ENCODE measurements at regions not wholly inside any gene's neighbourhood (a gene's known extent, or its start where the extent isn't known, plus 50 kb on each side); places are given as distances from the start of the nearest gene placed in this dataset.
"Not testable (repeated sequence)": the region's sequence is repeated elsewhere in the genome, so short reads cannot be mapped to it uniquely, and the experiment has no call there.

DNA sequence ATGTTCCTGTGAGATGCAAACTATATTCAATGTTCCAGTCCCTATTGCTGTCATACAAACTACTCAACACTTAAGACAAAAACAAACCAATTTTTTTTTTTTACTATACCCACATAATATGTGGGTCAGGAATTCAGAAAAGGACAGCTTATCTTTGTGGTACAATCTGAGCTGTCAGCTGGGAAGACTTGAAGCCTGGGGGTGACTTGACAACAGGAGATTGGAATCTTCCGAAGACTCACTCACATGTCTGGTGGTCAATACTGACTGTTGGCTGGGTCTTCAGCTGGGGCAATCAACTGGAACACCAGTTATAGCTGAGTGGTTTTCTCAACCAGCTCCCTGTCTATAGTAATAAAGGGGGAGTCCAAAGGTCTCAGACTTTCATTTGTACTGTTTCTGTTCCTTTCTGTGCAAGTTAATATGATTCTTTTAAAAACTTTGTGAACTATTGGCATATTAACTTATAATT is 81.7 kb upstream of the ATP1B1 start:
- no peak for DNase-seq

DNA sequence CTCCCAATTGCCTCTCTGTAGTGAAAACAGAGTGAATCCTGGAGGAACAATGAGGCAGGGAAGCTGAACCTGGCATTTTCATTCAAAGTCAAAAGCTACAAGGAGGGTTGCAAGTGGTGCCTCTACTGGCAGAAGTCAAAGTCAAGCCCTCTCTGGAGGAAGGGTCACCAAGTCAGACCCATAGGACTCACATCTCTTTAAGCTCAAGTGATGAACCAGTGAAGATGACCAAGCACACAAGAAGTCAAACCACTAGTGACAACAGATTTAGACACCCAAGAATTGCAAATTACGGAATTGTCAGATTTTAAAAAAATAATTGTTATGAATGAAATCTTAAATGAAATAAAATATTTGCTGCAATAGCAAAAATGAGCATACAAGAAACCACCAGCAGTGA is 81.1 kb upstream of the ATP1B1 start:
- DNase-seq, result no peak

DNA sequence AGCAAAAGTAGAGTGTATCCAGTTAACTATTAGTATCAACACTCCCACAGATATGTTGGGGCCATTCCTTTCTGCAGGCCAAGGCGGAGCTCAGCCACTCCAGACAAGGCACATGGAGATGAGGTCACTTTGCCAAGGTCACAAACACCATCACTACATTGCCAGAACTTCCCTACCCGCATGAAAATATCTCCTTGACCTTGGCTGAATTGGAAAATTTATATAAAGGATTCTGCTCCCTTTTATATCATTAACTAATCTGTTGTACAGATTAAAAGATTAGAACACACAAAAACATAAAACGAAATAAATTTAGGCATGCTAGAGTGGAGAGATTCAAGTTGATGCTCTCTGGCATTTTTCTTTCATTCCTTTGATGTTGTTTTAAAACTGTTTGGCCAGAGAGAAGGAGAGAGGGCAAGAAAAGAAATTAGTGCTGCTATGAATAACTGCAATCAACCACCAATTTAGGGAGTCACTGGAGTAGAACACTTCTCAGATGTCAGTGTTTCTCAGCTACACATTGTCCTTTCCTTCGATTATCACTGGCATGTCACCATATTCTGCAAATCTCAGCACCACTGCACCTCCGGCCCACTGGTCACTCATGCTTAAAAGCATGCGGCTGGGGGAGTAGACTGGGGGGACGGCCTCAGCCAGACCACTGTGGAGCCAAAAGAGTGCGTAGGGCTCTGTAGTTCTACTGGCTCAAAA is 78.7 kb upstream of the ATP1B1 start:
- DNase-seq, result no peak

DNA sequence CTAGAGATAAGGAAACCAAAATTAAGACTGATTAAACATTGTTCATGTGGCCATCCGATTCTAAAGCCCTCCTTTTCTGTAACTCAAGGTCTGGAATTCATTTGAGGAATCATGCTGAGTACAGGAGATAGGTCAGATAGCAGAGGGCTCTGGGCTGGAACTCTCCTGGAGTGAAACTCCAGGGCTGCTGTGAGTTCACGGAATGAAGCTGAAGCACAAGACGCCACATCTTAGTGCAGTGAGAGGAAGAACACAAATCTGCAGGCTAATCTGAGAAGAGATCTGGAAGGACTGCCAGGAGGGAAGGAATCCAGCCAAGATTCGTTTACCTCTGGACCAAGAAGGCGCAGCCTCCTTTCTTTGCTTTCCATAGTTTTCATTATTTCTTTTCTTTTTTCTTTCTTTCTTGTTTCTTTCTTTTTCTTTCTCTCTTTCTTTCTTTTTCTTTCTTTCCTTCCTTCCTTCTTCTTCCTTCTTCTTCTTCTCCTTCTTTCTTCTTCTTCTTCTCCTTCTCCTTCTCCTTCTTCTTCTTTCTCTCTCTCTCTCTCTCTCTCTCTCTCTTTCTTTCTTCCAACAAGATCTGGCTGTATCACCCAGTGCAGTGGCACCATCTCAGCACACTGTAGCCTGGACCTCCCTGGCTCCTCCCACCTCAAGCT is 74.8 kb upstream of the ATP1B1 start:
- no peak for DNase-seq

DNA sequence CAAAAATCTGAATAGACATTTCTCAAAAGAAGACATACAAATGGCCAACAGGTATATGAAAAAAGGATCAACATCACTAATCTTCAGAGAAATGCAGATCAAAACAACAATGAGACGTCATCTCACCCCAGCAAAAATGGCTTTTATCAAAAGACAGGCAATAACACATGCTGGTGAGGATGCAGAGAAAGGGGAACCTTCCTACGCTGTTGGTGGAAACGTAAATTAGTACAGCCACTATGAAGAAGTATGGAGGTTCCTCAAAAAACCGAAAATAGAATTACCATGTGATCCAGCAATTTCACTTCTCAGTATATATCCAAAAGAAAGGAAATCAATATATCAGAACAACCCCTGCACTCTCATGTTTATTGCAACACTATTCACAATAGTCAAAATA is 65.1 kb upstream of the ATP1B1 start:
- no peak for DNase-seq

DNA sequence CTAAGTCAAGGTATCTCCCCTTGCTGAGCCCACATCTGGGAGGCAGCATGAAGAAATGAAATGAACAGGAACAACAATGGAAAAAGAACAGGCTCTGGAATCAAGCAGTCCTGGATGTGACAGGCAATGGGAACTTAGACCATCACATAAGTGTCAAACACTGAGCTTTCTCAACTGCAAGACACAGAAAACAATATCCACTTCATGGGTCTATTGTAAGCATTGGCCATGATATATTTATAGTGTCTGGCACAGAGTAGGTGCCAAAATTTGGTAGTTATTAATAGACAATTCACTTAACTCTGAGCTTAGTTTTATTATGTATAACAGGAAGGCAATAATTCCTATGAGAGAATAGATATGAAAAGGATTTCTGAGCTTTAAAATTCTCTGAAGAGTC is 64.1 kb upstream of the ATP1B1 start:
- no peak for DNase-seq

DNA sequence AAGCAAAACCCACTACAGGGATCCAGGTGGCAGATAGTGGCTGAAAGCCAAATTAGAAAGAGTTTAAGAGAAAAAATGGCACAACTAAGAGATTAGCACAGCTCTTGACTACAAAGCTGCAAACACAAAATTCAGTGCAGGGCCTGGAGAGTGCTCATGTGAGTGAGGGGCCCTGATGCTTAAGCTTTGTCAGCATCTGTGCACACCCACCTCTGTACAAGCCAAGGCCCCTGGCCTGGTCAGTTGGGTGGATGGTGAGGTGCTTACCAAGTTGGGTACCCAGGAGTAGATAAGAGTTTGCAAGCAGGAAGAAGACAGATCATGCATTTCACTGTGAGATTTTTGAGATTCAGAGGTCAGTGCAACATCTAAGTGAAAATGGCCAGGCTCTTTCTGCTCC is 62.7 kb upstream of the ATP1B1 start:
- DNase-seq, result no peak

DNA sequence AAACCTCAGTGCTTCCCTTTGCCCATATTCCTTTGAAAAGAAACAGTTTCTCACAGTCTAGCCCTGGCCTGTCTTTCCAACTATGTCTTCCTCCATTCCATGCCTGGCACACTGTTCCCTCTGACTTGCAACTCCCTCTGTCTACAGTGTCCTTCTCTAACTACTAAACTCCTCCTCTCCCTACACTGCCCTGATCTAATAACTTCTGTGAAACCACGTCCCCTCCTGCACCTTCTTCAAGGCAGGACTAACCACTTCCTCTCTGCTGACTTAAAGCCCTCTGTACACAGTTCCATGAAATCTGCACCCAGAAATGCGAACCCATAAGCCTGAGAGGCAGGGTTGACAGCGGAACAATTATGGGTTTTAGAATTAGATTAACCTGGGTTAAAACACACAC is 62.2 kb upstream of the ATP1B1 start:
- DNase-seq, result peak; percentile 34 to 41

DNA sequence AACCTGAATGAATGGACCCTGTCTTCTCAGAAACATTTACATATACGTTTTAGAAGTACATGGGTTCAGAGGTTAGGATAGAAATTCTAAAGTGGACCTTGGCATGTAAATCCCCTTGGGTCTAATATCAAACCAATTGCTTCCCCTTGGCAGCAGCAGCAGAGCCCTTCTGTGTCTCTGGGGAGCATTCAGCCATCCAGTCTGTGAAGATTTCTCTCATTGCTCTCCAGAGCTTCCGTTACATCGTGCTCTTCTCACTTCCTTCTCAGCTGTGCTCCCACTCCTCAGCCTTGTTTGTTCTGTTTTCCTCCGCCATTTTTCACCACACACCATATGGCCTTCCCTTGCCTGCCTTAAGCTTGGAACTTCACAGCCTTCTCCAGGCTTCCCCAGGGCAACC is 61.5 kb upstream of the ATP1B1 start:
- DNase-seq, result no peak

DNA sequence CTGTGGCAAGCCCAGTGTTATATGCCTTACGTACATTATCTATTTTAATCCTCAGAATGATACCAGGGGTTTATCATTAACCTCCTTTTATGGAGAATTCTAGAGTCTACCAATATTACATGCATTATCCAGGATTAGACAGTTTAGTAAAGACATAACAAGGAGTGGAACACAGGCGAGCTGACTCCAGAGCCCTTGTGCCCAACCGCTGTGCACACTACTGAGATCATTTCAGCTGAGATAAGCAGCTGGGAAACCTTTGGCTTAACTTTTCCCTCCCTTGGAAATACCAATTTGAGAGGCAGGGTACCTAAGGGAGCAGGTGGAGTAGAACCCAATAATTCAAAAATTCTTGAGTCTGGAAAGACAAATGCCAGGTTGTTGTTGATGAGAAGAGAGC is 59.8 kb upstream of the ATP1B1 start:
- no peak for DNase-seq

DNA sequence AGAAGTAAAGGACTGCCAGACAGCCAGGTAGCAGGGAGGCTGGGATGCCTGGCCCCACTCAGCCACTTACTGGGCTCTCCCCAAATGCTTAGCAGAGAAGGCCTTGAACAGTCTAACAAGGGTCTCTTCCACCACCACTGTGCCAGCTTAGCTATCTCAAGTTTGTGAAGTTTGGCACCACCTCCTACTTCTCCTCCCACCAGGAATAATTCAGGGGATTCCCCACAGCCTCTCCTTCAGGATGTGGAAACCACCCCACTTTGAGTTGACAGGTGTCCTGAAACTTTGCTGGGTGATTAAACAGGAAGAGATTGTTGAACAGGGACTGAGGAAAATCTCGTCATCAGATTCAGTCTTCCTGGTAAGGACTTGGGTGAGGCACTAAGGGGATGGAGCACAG is 59.4 kb upstream of the ATP1B1 start:
- peak in 1 of 2 experiments; percentile 34 for DNase-seq

DNA sequence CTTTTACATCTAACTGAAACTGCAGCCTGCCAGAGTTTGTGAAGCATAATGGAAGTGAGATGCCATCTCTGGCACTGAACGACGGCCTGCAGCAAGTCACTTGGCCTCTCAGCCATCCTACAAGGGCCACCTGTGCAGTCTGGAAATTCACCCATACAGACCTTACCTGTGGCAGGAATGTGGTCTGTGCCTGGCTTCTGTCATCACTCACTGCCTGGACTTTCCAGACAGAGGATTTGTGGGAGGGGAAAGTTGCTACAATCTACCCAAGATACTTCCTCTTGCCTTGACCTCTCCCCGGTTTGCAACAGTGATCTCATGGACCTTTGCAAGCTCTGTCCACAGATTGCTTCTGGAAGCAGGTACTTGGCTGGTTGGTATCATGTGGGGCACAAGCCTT is 58.4 kb upstream of the ATP1B1 start:
- no peak for DNase-seq

DNA sequence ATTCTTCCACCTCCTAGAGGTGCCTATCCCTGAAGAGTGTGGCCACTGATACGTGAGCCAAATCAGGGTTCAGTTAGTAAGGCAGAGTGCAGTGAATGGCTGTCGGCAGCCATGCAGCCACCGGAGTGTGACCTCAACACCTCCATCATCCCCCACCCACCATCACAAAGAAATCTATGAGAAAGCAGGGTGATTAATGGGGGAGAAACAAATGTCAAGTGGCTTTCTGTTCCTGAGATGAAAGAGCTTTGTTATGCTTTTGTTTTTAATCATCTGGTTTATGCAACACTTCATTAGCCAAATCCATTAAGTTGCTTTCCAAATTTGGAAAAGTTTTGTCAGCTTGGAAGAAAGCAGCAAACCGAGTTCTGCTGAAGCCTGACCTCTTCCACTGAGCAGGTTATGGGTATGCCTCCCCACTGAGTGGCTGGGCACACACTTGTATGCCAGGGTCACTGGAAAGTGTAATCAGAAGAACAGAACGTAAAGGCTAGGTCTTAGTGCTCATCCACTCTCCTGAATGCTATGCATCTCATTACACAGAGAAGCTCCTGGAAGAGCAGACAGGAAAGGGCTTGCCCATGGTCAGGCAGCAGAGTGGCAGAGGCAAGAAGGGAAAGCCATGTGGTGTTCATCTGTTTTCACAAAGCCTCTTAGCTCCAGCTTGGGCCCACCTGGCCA is 57.1 kb upstream of the ATP1B1 start:
- DNase-seq, result peak; percentile 44 to 63

DNA sequence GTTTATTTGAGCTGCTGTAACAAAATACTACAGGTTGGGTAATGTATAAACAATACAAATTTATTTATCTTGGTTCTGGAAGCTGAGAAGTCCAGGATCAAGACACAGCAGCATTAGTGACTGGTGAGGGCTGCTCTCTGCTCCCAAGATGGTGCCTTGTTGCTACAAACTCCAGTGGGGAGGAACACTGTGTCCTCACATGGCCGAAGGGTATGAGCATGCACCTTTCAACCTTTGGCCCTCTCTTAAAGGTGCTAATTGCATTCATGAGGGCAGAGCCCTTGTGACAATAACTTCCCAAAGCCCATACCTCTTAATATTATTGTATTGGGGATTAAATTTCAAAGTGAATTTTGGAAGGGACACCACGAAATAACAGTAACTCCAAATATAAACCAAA is 55.3 kb upstream of the ATP1B1 start:
- no peak for DNase-seq

DNA sequence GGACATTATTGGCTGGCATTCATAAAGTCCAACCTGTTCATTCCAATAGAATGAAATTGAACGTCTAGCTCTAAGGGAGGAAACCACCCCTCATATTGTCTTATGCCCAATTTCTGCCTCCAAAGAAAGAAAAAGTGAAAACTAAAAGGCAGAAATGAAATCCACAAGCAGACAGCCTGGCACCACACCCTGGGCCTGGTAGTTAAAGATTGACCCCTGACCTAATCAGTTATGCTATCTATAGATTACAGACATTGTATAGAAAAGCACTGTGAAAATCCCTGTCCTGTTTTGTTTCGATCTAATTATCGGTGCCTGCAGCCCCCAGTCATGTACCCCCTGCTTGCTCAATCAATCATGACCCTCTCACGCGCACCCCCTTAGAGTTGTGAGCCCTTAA is 54.3 kb upstream of the ATP1B1 start:
- DNase-seq, result not testable (repeated sequence)

DNA sequence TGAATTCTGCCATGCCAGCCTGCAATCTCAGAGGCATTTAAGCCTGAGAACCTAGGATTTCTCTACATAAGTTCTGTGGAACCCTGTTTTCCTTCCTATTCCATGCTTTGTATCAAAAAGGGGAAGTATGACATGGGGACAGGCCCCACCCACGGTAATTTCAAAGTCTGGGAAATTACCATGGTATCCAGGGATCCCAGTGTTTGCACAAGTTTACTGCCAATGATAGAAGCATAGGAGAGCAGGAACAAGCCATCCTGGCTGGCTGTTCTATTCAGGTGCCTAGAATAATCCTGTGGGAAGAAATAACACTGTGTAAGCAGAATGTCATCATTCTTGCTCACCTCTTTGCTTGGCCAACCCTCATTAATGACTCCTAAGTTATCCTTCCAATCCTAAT is 53.8 kb upstream of the ATP1B1 start:
- DNase-seq, result no peak

DNA sequence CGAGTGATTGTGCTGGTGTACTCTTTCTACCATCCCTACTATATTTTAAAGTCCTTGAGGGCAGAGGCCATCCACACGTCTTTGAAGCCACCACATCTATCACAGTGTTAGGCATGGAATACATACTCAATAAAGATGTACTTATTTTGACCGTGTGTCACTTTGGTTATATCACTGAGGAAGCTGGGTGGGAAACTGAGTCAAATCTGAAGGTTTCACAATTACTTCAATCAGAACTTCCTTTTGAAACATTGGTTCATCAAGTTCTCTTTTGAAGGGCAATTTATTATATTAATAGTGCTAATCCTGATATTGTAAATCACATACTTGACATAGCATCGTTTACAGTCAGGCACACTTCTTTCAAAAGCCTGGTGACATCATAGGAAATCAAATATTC is 53.3 kb upstream of the ATP1B1 start:
- no peak for DNase-seq
